ENCODE measurements at regions not wholly inside any gene's neighbourhood (a gene's known extent, or its start where the extent isn't known, plus 50 kb on each side); places are given as distances from the start of the nearest gene placed in this dataset.

DNA sequence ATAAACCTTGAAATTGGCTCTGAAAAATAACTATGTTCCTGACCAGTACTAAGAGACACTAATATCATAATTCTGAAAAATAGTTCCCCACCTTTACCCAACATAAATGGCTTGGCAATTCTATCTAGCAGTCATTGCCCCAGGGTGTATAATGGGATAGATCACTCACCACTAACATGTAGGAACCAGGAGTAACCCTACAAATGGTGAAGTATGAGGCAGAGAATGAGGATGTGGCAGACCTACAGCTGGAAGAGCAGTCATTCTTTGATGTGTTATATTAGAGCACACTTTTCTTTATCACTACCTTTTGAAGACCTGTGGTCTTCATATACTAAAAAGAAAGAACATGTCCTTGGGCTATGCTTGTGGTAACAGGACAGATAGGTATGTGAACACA lies 136.5 kb upstream of the SYNDIG1 start:
- TF ChIP-seq CTCF (IDR thresholded peaks at IDR 0.05; ENCODE audit: insufficient read depth, low read depth, low read length), result no peak
- TF ChIP-seq EZH2 (IDR thresholded peaks at IDR 0.05; ENCODE audit: insufficient read depth, low read length), result no peak
- Mint-ChIP-seq H3K27me3 (ENCODE audit: low read depth, unreplicated experiment) (peaks cover 13% of the 10 kb centered on the region), H3K36me3 (ENCODE audit: low read depth, unreplicated experiment) (no peaks in the 10 kb centered on the region), H3K4me1 (ENCODE audit: low read depth, unreplicated experiment) (peaks cover 14% of the 10 kb centered on the region), H3K27ac (ENCODE audit: unreplicated experiment) (no peak overlapping the region), H3K9me3 (ENCODE audit: unreplicated experiment) (peaks cover 1% of the 10 kb centered on the region), H3K4me3 (ENCODE audit: unreplicated experiment) (no peak overlapping the region)
- FAIRE-seq (no peak), DNase-seq (ENCODE audit: low read depth) (no peak)
- Histone ChIP-seq H2AFZ (ENCODE audit: low read depth, low read length) (no peak overlapping the region), H3K36me3 (ENCODE audit: insufficient read depth, low read length) (no peaks in the 10 kb centered on the region), H4K20me1 (ENCODE audit: insufficient read depth, low read length) (no peaks in the 10 kb centered on the region), H3K27ac (ENCODE audit: low read depth, low read length) (no peak overlapping the region), H3K4me2 (ENCODE audit: low read length) (no peak overlapping the region), H3K4me3 (ENCODE audit: insufficient read depth, low read depth, low read length) (no peak overlapping the region), H3K79me2 (ENCODE audit: insufficient read depth, low read length) (no peaks in the 10 kb centered on the region), H3K27me3 (ENCODE audit: insufficient read depth, low read length) (no peaks in the 10 kb centered on the region), H3K9me3 (ENCODE audit: insufficient read depth, low read depth, low read length) (no peaks in the 10 kb centered on the region), H3K4me1 (ENCODE audit: insufficient read depth, low read length) (peaks cover 3% of the 10 kb centered on the region), H3K9ac (ENCODE audit: low read length) (no peak overlapping the region)

- Mint-ChIP-seq H3K9me3 (ENCODE audit: unreplicated experiment) (peaks cover 1% of the 10 kb centered on the region), H3K4me1 (ENCODE audit: low read depth, unreplicated experiment) (peaks cover 4% of the 10 kb centered on the region), H3K36me3 (ENCODE audit: low read depth, unreplicated experiment) (peaks cover 2% of the 10 kb centered on the region), H3K27ac (ENCODE audit: unreplicated experiment) (no peak overlapping the region), H3K4me3 (ENCODE audit: unreplicated experiment) (no peak overlapping the region), H3K27me3 (ENCODE audit: low read depth, unreplicated experiment) (peaks cover 15% of the 10 kb centered on the region)
- peaks cover 2% of the 10 kb centered on the region for H3K4me1 ChIP-seq (ENCODE audit: insufficient read depth, low read length)
- H3K9ac ChIP-seq (ENCODE audit: low read length), result no peak overlapping the region
- H3K4me2 ChIP-seq (ENCODE audit: low read length), result no peak overlapping the region
- DNase-seq (ENCODE audit: low read depth) (no peak), FAIRE-seq (no peak)
- no peaks in the 10 kb centered on the region for H3K9me3 ChIP-seq (ENCODE audit: insufficient read depth, low read depth, low read length)
- H3K79me2 ChIP-seq (ENCODE audit: insufficient read depth, low read length), result no peaks in the 10 kb centered on the region
- no peaks in the 10 kb centered on the region for H4K20me1 ChIP-seq (ENCODE audit: insufficient read depth, low read length)
- H2AFZ ChIP-seq (ENCODE audit: low read depth, low read length), result no peak overlapping the region
- peaks cover 3% of the 10 kb centered on the region for H3K27me3 ChIP-seq (ENCODE audit: insufficient read depth, low read length)
- no peaks in the 10 kb centered on the region for H3K36me3 ChIP-seq (ENCODE audit: insufficient read depth, low read length)
- H3K4me3 ChIP-seq (ENCODE audit: insufficient read depth, low read depth, low read length), result no peak overlapping the region
- no peak for TF ChIP-seq CTCF (IDR thresholded peaks at IDR 0.05; ENCODE audit: insufficient read depth, low read depth, low read length)
- no peak for TF ChIP-seq EZH2 (IDR thresholded peaks at IDR 0.05; ENCODE audit: insufficient read depth, low read length)
- H3K27ac ChIP-seq (ENCODE audit: low read depth, low read length), result no peak overlapping the region
Observed at GRCh38 chr20:24331939-24332338, 137.5 kb upstream of the SYNDIG1 start.

GRCh38 chr20:24328901-24329300 lies 140.5 kb upstream of the SYNDIG1 start:
- FAIRE-seq, result no peak
- H3K36me3 Mint-ChIP-seq (ENCODE audit: low read depth, unreplicated experiment), result peaks cover 2% of the 10 kb centered on the region
- peaks cover 7% of the 10 kb centered on the region for H3K4me1 Mint-ChIP-seq (ENCODE audit: low read depth, unreplicated experiment)
- Histone ChIP-seq H2AFZ (ENCODE audit: low read depth, low read length) (no peak overlapping the region), H4K20me1 (ENCODE audit: insufficient read depth, low read length) (no peaks in the 10 kb centered on the region), H3K4me2 (ENCODE audit: low read length) (no peak overlapping the region), H3K4me3 (ENCODE audit: insufficient read depth, low read depth, low read length) (no peak overlapping the region), H3K36me3 (ENCODE audit: insufficient read depth, low read length) (no peaks in the 10 kb centered on the region), H3K9me3 (ENCODE audit: insufficient read depth, low read depth, low read length) (no peaks in the 10 kb centered on the region), H3K79me2 (ENCODE audit: insufficient read depth, low read length) (no peaks in the 10 kb centered on the region), H3K27ac (ENCODE audit: low read depth, low read length) (no peak overlapping the region), H3K4me1 (ENCODE audit: insufficient read depth, low read length) (no peaks in the 10 kb centered on the region), H3K9ac (ENCODE audit: low read length) (no peak overlapping the region), H3K27me3 (ENCODE audit: insufficient read depth, low read length) (peaks cover 5% of the 10 kb centered on the region)
- H3K4me3 Mint-ChIP-seq (ENCODE audit: unreplicated experiment), result no peak overlapping the region
- TF ChIP-seq CTCF (IDR thresholded peaks at IDR 0.05; ENCODE audit: insufficient read depth, low read depth, low read length), result no peak
- no peak for TF ChIP-seq EZH2 (IDR thresholded peaks at IDR 0.05; ENCODE audit: insufficient read depth, low read length)
- H3K27ac Mint-ChIP-seq (ENCODE audit: unreplicated experiment), result no peak overlapping the region
- H3K9me3 Mint-ChIP-seq (ENCODE audit: unreplicated experiment), result no peaks in the 10 kb centered on the region
- peak; percentile 27 for DNase-seq (ENCODE audit: low read depth)
- H3K27me3 Mint-ChIP-seq (ENCODE audit: low read depth, unreplicated experiment), result peaks cover 15% of the 10 kb centered on the region
